Right ventricle myocardium inferior (tissue), 1 donor: ENCODE measurements at regions not wholly inside any gene's neighbourhood (a gene's known extent, or its start where the extent isn't known, plus 50 kb on each side); places are given as distances from the start of the nearest gene placed in this dataset.

Source experiments
- ATAC-seq: fragments of 200-7000 bp; cut with Tn5 transposase; one replicate; pipeline ENCODE4 v1.9.1; 2020; ENCODE audit warnings: mild to moderate bottlenecking, moderate library complexity
- DNase-seq: peaks from one replicate; pipeline ENCODE4 v3.0.0; 2021; ENCODE audit errors: missing footprints
- intact Hi-C: fragments of 100-400 bp; cut with DNase I; formaldehyde crosslinking; loops from one replicate; pipeline ENCODE4 v1.11.0; 2022
- donor health status: DM: no; HTN: yes; CAD: no; lungs with severe emphysema.

GRCh38 chr9:10930081-10930480 lies 317.3 kb upstream of the PTPRD start:
- DNase-seq (no peak), ATAC-seq (no peak)
- intact Hi-C loops = no loop called here

- intact Hi-C loops = no loop called here
- ATAC-seq (no peak), DNase-seq (no peak)
Observed at GRCh38 chr9:10946676-10947410, 334.0 kb upstream of the PTPRD start.

GRCh38 chr9:10957878-10958277 lies 345.1 kb upstream of the PTPRD start:
- ATAC-seq = no peak
- intact Hi-C loops = no loop called here
- no peak for DNase-seq

- DNase-seq (no peak), ATAC-seq (no peak)
- intact Hi-C loops = no loop called here
Observed at GRCh38 chr9:10961883-10962282, 349.1 kb upstream of the PTPRD start.

- no peak for ATAC-seq
- intact Hi-C loops = no loop called here
- DNase-seq = no peak
Observed at GRCh38 chr9:10983251-10983650, 370.4 kb upstream of the PTPRD start.

- intact Hi-C loops = no loop called here
- ATAC-seq (no peak), DNase-seq (no peak)
Observed at GRCh38 chr9:10999646-11000045, 386.8 kb upstream of the PTPRD start.

GRCh38 chr9:11001546-11001945 lies 388.7 kb upstream of the PTPRD start:
- DNase-seq = no peak
- intact Hi-C loops = no loop called here
- no peak for ATAC-seq

- intact Hi-C loops = no loop called here
- DNase-seq = no peak
- no peak for ATAC-seq
Observed at GRCh38 chr9:11002705-11003104, 389.9 kb upstream of the PTPRD start.

GRCh38 chr9:11003836-11004235 lies 391.0 kb upstream of the PTPRD start:
- ATAC-seq = no peak
- DNase-seq = no peak
- intact Hi-C loops = no loop called here

- no peak for ATAC-seq
- intact Hi-C loops = no loop called here
- no peak for DNase-seq
Observed at GRCh38 chr9:11011696-11012095, 398.9 kb upstream of the PTPRD start.

- DNase-seq (no peak), ATAC-seq (no peak)
- intact Hi-C loops = no loop called here
Observed at GRCh38 chr9:11016081-11016480, 403.3 kb upstream of the PTPRD start.

GRCh38 chr9:11023201-11023600 lies 410.4 kb upstream of the PTPRD start:
- intact Hi-C loops = no loop called here

GRCh38 chr9:11025775-11026174 lies 413.0 kb upstream of the PTPRD start:
- ATAC-seq (no peak), DNase-seq (no peak)
- intact Hi-C loops = no loop called here

More at GRCh38 chr9:11023201-11023600, 410.4 kb upstream of the PTPRD start:
- ATAC-seq (no peak), DNase-seq (no peak)

- ATAC-seq (no peak), DNase-seq (no peak)
- intact Hi-C loops = no loop called here
Observed at GRCh38 chr9:11038366-11038765, 425.6 kb upstream of the PTPRD start.

- intact Hi-C loops = no loop called here
- DNase-seq (no peak), ATAC-seq (no peak)
Observed at GRCh38 chr9:11039006-11039405, 426.2 kb upstream of the PTPRD start.

- intact Hi-C loops = no loop called here
- DNase-seq (no peak), ATAC-seq (no peak)
Observed at GRCh38 chr9:11045589-11045988, 432.8 kb upstream of the PTPRD start.

GRCh38 chr9:11063263-11063662 lies 450.5 kb upstream of the PTPRD start:
- DNase-seq (no peak), ATAC-seq (no peak)
- intact Hi-C loops = no loop called here

- DNase-seq = no peak
- intact Hi-C loops = no loop called here
- ATAC-seq = no peak
Observed at GRCh38 chr9:11064909-11065308, 452.1 kb upstream of the PTPRD start.

GRCh38 chr9:11072176-11072575 lies 459.4 kb upstream of the PTPRD start:
- no peak for ATAC-seq
- DNase-seq = no peak
- intact Hi-C loops = no loop called here

- no peak for DNase-seq
- ATAC-seq = no peak
- intact Hi-C loops = no loop called here
Observed at GRCh38 chr9:11086561-11086960, 473.8 kb upstream of the PTPRD start.

GRCh38 chr9:11088821-11089374 lies 476.1 kb upstream of the PTPRD start:
- ATAC-seq (no peak), DNase-seq (no peak)
- intact Hi-C loops = no loop called here
